ENCODE measurements at regions not wholly inside any gene's neighbourhood (a gene's known extent, or its start where the extent isn't known, plus 50 kb on each side); places are given as distances from the start of the nearest gene placed in this dataset.
"Not testable (repeated sequence)": the region's sequence is repeated elsewhere in the genome, so short reads cannot be mapped to it uniquely, and the experiment has no call there.

GRCh38 chr2:180695586-180696401, 284.6 kb upstream of the UBE2E3 start:
- DNase-seq (ENCODE audit: low spot score): no peak

DNA sequence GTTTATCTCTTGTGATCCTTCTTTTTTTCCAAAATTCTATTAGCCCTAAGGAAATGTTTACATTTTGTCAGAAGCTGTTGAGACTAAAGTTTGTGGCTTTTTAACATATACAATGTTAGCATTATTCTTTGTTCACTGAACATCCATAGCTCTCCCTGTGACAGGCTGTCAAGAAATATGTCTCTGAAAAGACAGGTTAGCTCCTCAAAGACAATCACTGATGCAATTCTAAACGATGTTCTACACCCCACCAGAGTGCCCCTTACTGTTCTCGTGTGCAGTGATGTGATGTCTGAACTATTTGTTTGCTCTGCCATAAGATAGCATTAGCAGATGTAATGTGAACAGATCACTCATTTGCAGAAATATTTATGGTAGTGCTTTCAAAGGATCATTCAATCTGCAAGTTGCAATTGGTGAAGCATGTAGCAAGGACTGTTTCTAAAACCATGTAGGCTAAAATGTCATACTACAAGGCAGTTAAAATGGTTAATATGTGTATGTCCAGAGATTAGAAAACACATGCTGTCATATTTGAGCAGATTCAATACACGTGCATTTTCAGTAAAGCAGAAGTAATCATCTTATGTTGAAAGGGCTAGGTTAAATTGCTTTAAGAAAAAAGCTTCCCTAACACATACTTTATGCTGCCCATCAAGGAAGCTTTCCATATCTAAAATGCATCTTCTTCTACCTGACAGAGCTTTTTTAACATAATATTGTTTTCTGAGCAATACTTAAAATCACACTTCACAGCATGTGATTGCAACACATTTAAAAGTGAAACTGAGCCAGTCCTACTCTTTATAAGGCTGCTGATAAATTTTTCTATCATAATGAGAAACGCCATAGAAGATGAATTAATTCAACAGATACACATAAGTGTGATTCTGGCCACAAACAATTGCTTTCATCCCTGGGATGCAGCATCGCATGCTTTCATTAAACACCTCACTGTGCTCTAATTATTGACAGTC, 285.7 kb upstream of the UBE2E3 start:
- DNase-seq (ENCODE audit: low spot score): no peak

DNA sequence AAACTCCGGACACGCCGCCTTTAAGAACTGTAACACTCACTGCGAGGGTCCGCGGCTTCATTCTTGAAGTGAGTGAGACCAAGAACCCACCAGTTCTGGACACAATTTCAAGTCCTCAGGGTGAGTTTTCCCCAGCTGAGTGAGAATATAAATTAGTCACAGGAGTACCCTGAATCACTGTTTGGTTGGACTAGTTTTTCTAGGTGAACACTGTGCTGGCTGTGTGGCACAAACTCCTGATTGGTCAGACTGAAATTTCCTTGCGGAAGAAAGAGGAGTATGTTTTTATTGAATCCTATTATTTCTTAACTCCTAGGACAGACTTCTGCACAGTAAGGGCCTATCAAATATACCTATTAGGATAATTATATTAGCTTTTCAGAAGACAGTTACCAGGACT, 288.1 kb upstream of the UBE2E3 start:
- DNase-seq (ENCODE audit: low spot score): no peak

- not testable (repeated sequence) for DNase-seq (ENCODE audit: low spot score)
Observed at GRCh38 chr2:180691855-180692223, 288.6 kb upstream of the UBE2E3 start.

- DNase-seq (ENCODE audit: low spot score): not testable (repeated sequence)
Observed at GRCh38 chr2:180691186-180691854, 289.1 kb upstream of the UBE2E3 start.

DNA sequence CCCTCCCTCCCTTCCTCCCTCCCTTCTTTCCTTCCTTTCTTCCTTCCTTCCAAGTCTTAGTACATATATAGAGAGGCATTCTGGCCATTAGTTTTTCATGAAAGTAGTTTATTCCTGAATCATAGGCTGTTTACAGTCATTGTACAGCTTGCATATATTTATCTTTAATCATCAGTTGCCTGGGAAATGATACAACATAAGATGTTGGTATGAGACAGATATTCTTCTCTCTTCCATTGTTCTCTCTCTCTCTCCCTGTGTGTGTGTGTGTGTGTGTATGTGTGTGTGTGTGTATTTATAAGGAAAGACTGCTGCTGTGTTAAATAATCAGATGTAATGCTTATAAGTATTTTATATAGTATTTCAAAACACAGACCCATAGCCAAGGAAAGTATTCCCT, 289.8 kb upstream of the UBE2E3 start:
- DNase-seq (ENCODE audit: low spot score): no peak

DNA sequence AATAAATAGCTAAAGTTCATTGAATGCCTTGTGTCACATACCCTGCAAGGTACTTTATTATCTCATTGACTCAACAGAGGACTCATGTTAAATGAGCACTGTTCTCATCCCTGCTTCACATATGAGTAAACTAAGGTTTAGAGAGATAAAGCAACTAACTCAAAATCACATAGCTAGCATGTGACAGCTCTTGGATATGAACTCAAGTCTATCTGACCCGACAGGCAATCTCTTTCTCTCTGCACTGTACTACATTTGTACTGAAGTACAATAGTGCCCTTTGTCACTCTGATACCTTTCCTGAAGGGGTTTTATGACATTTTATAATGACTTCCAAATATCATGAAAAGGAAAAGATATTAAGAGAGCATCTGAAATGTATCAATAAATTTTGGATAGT, 297.5 kb upstream of the UBE2E3 start:
- no peak for DNase-seq (ENCODE audit: low spot score)

- no peak for DNase-seq (ENCODE audit: low spot score)
Observed at GRCh38 chr2:180679693-180680092, 300.7 kb upstream of the UBE2E3 start.

DNA sequence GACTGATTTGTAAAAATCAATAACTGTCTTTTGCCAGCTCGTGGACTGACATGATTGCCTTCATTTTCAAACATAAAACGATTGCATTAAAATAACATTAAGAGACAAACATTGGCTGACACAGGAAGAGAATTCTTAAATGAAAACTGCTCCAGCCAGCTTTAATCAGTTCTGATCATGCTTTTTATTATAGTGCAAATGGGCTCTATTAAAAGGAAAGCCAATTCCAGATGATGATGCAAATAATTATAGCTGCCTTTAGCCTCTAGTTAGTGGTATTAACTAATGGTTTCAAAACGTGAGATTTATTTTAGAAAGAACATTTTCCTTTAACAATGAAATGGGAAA, 301.8 kb upstream of the UBE2E3 start:
- DNase-seq (ENCODE audit: low spot score): no peak

- no peak for DNase-seq (ENCODE audit: low spot score)
Observed at GRCh38 chr2:180677930-180678624, 302.3 kb upstream of the UBE2E3 start.

GRCh38 chr2:180677200-180677599, 303.2 kb upstream of the UBE2E3 start:
- DNase-seq (ENCODE audit: low spot score): no peak

DNA sequence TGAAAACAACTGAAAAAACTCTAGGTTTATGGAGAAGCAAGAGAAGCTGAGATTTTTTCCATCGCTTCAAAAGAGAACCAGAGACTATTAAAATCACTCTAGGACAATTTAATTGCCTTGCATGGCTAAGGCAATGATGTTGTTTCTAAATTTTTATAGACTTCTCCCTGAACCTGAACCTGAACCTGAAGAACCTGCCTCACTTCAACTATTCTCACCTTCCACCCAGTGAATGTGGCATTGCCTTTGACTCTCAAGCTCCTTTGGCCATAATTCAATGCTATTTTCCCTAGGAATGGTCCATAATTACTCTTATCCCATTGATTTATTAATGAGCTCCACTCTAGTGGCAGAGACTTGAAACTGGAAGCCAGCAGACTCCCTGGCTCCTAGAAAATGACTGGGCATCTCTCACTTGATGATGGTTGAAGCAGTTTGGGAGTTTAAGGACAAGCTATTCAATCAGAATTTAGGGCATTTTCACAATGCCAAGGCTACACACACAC, 303.8 kb upstream of the UBE2E3 start:
- no peak for DNase-seq (ENCODE audit: low spot score)

DNA sequence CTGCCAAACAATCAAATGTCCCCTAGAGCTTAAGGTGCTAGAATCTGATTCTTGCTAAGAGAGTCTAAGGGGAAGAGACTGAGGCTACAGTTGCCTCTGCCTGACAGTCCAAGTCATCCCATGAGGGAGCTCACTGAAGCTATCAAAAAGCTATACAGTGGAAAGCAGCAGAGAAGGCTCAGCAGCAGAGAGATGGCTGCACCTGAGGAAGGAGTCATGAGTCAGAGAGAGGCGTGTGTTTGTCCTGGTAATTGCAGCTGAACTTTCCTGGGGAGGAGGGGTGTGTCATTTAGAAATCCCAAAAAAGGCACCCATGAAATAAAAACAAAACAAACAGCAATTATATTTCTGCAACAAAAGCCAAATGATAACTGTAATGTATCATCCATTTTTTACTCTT, 305.2 kb upstream of the UBE2E3 start:
- no peak for DNase-seq (ENCODE audit: low spot score)

DNA sequence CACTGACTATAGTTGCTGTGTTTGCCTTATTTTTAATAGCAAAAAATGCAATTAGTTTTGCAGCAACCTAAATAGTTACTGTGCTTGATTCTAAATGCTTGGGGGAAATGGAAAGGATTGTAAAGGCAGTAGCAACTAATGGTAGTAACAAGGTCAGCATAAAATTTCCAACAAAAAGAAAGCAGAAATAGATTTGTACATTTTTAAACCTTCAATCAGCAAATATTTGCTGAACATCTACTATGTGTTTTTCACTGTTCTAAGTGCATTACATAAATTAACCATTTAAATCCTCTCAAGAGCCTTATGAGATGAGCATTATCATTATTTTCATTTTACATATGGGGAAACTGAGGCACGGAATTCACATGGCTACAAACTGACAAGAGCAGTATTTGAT, 308.0 kb upstream of the UBE2E3 start:
- no peak for DNase-seq (ENCODE audit: low spot score)

- no peak for DNase-seq (ENCODE audit: low spot score)
Observed at GRCh38 chr2:180670302-180671003, 310.0 kb upstream of the UBE2E3 start.

DNA sequence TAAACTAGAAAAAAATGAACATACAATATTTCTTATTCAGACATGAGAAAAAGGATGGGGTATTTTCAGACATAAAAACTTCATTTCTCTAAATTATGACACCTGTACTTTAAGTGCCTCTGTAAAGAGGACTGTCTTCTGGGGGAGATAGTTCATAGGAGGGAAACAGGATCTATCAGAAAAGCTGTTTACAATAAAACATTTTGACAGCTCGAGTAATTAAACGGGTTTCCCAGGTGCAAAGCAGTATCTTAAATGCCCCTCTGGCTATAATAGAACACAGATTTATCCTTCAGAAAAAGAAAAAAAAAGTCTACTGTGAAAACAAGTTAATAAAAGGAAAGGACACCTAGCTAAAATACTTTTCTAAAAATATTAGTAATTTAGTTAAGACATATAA, 311.4 kb upstream of the UBE2E3 start:
- no peak for DNase-seq (ENCODE audit: low spot score)

DNA sequence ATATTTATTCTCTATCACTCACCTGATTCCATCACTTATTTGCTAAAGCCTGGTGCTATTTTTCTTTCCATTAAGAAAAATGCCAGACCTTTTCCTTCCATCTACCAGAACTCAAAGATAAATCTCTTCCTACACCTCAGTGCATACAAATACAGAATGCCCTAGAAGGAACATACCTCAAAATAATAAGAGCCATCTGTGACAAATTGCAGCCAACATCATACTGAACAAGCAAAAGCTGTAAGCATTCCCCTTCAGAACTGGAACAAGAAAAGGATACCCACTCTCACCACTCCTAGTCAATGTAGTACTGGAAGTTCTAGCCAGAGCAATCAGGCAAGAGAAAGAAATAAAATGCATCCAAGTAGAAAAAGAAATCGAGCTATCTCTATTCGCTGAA, 315.9 kb upstream of the UBE2E3 start:
- DNase-seq (ENCODE audit: low spot score): peak; percentile 13

DNA sequence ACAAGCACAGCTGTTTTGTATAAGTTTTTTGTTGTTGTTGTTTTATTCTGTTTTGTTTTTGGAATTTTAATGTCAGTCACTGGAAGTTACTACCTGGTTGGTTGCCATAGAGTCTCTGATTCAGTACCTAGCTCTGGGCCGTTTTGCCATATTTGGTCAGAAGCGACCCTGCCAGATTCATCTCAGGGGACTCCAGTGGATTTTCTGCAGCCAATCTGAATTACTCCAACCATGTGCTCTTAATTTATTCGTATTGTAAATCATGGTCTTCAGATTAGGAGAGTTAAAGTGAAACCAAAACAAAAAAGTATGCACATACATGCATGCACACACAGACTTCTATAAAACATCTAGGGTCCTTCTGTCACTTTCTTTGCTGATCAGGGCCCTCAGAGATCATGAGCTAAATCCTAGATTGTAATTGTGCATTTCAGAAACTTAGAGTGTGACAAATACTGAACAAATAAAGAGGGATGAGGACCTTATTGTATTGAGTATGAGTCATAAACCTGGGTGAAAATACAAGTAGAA, 317.4 kb upstream of the UBE2E3 start:
- no peak for DNase-seq (ENCODE audit: low spot score)

GRCh38 chr2:180662521-180662920, 317.9 kb upstream of the UBE2E3 start:
- no peak for DNase-seq (ENCODE audit: low spot score)

GRCh38 chr2:180661686-180662030, 318.7 kb upstream of the UBE2E3 start:
- no peak for DNase-seq (ENCODE audit: low spot score)

Data from Ammon's horn (tissue), 1 donor.